Ishikawa (cell line): ENCODE measurements at regions not wholly inside any gene's neighbourhood (a gene's known extent, or its start where the extent isn't known, plus 50 kb on each side); places are given as distances from the start of the nearest gene placed in this dataset.

Source experiments
- FOXM1 ChIP-seq: IDR thresholded peaks from 2 replicates; pipeline ENCODE4 v1.6.1; 2012; ENCODE audit warnings: low read depth, borderline replicate concordance
- MAX ChIP-seq: IDR thresholded peaks from 2 replicates; pipeline ENCODE4 v1.6.1; 2012
- USF1 ChIP-seq: IDR thresholded peaks from 2 replicates; pipeline ENCODE4 v1.6.1; 2012

- TF ChIP-seq MAX, result no peak
- no peak for TF ChIP-seq USF1
- no peak for TF ChIP-seq FOXM1
These were observed 453.9 kb upstream of the PROK2 start for GRCh38 chr3:72238801-72239200.
